ENCODE measurements at regions not wholly inside any gene's neighbourhood (a gene's known extent, or its start where the extent isn't known, plus 50 kb on each side); places are given as distances from the start of the nearest gene placed in this dataset.

GRCh38 chr4:175562542-175562941 is 249.5 kb downstream of the GPM6A start:
- no peaks in the 10 kb centered on the region for H3K27me3 ChIP-seq
- no peaks in the 10 kb centered on the region for H3K9me3 ChIP-seq
- no peak for TF ChIP-seq CTCF (IDR thresholded peaks at IDR 0.05)
- no peak overlapping the region for H3K27ac ChIP-seq
- H3K36me3 ChIP-seq, result no peaks in the 10 kb centered on the region
- no peaks in the 10 kb centered on the region for H3K4me1 ChIP-seq
- no peak for DNase-seq
- H3K4me3 ChIP-seq, result no peak overlapping the region
- intact Hi-C loops (cut with DNase I; ENCODE audit: low total_unique reads), result no loop called here
